ENCODE measurements at regions not wholly inside any gene's neighbourhood (a gene's known extent, or its start where the extent isn't known, plus 50 kb on each side); places are given as distances from the start of the nearest gene placed in this dataset.

GRCh38 chr6:14701946-14702345, 543.9 kb upstream of the JARID2 start:
- DNase-seq (ENCODE audit: low spot score), result no peak
- in situ Hi-C loops (cut with MboI; ENCODE audit: low pct_unique_long_range_greater_than_20kb, low sequenced_read_pairs, unreplicated experiment), result no loop called here
- TF ChIP-seq, protein P1, sequence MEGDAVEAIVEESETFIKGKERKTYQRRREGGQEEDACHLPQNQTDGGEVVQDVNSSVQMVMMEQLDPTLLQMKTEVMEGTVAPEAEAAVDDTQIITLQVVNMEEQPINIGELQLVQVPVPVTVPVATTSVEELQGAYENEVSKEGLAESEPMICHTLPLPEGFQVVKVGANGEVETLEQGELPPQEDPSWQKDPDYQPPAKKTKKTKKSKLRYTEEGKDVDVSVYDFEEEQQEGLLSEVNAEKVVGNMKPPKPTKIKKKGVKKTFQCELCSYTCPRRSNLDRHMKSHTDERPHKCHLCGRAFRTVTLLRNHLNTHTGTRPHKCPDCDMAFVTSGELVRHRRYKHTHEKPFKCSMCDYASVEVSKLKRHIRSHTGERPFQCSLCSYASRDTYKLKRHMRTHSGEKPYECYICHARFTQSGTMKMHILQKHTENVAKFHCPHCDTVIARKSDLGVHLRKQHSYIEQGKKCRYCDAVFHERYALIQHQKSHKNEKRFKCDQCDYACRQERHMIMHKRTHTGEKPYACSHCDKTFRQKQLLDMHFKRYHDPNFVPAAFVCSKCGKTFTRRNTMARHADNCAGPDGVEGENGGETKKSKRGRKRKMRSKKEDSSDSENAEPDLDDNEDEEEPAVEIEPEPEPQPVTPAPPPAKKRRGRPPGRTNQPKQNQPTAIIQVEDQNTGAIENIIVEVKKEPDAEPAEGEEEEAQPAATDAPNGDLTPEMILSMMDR (IDR thresholded peaks at IDR 0.05; ENCODE audit: extremely low read depth, insufficient read depth, missing control alignments), result no peak

GRCh38 chr6:14702678-14703077, 543.2 kb upstream of the JARID2 start:
- TF ChIP-seq, protein P1 (IDR thresholded peaks at IDR 0.05; ENCODE audit: extremely low read depth, insufficient read depth, missing control alignments), result no peak
- DNase-seq (ENCODE audit: low spot score), result no peak
- in situ Hi-C loops (cut with MboI; ENCODE audit: low pct_unique_long_range_greater_than_20kb, low sequenced_read_pairs, unreplicated experiment), result no loop called here

DNA sequence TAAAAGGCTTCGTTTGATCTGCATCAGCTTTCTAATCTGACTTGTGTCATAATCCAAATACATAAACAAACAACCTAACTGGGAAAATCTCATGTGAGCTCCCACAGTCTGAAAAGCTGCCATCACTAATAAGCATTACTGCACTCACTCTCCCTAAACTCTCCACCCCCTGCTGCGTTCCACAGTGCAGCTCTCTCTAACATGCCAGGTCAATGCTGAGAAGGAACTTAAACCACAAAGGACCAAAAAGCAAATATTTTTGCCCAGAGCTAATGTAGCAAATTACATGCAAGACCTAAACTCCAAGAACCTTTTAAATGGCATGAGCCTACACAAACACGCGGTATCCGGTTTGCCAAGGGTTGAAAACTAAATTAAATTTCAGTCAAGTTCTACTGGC, 542.3 kb upstream of the JARID2 start:
- TF ChIP-seq, protein P1 (IDR thresholded peaks at IDR 0.05; ENCODE audit: extremely low read depth, insufficient read depth, missing control alignments), result no peak
- no peak for DNase-seq (ENCODE audit: low spot score)
- in situ Hi-C loops (cut with MboI; ENCODE audit: low pct_unique_long_range_greater_than_20kb, low sequenced_read_pairs, unreplicated experiment), result no loop called here

DNA sequence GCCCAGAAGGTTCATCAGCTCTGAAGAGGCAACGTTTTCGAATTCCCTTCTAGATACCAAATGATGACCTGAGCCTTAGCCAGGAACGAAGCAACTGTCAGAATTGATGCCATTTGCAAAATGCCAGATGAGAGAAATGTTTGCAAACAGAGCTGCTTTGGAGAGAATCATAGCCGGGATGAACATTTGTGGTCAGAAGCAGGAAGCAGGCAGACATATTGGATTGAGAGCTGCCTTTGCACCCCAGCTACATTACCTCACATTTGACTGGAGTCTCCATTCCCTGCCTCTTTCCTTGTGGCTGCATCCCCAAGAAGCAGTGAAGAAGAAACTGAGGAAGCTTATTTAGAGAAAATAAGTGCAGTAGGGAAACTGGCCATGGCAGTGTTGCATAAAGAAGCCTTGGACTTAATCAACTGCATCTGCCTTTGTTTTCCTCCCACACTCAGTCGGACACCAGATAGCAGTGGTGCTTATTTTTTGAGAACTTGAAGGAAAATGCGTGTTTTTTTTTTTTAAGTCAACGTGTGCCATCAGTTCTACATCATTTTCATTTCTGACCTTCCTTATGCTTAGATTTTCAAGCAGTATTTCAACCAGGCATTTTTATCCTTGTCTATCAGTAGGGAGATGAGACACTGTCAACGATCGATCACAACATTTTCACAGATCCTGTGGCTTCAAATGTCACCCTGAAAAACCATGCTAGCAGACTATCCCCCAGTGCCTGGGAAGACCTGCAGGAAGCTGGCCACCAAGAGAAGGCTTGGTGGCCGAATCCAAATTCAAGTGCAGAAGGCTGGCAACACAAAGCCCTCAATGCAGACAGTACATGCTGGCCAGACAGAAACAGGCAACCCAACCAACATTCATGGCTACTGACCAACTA, 541.2 kb upstream of the JARID2 start:
- TF ChIP-seq, protein P1 (IDR thresholded peaks at IDR 0.05; ENCODE audit: extremely low read depth, insufficient read depth, missing control alignments), result no peak
- in situ Hi-C loops (cut with MboI; ENCODE audit: low pct_unique_long_range_greater_than_20kb, low sequenced_read_pairs, unreplicated experiment), result no loop called here
- no peak for DNase-seq (ENCODE audit: low spot score)

GRCh38 chr6:14705841-14706377, 540.0 kb upstream of the JARID2 start:
- DNase-seq (ENCODE audit: low spot score), result no peak
- TF ChIP-seq, protein P1 (IDR thresholded peaks at IDR 0.05; ENCODE audit: extremely low read depth, insufficient read depth, missing control alignments), result no peak
- in situ Hi-C loops (cut with MboI; ENCODE audit: low pct_unique_long_range_greater_than_20kb, low sequenced_read_pairs, unreplicated experiment), result no loop called here

GRCh38 chr6:14706378-14706929, 539.4 kb upstream of the JARID2 start:
- DNase-seq (ENCODE audit: low spot score), result no peak
- TF ChIP-seq, protein P1 (IDR thresholded peaks at IDR 0.05; ENCODE audit: extremely low read depth, insufficient read depth, missing control alignments), result no peak
- in situ Hi-C loops (cut with MboI; ENCODE audit: low pct_unique_long_range_greater_than_20kb, low sequenced_read_pairs, unreplicated experiment), result no loop called here

Measured in GM13977 (cell line).